Smooth muscle cell (in vitro differentiated cells): ENCODE measurements at regions not wholly inside any gene's neighbourhood (a gene's known extent, or its start where the extent isn't known, plus 50 kb on each side); places are given as distances from the start of the nearest gene placed in this dataset.
"Not testable (repeated sequence)": the region's sequence is repeated elsewhere in the genome, so short reads cannot be mapped to it uniquely, and the experiment has no call there.

Experiments used
- DNase-seq: peaks from one replicate; lab custom pipeline; 2025; ENCODE audit not compliant: unreplicated experiment; lab: John Stamatoyannopoulos, UW
- H2AFZ ChIP-seq: fragments of 200-600 bp; sonication (generic); 2 replicates; pipeline ENCODE4 v1.6.0; 2016; ENCODE audit warnings: antibody characterized with exemption, low read depth, mild to moderate bottlenecking
- H3F3A ChIP-seq: fragments of 200-600 bp; sonication (generic); 2 replicates; pipeline ENCODE4 v1.6.0; 2017; ENCODE audit warnings: antibody characterized with exemption, low read depth
- H3K27ac ChIP-seq: fragments of 200-600 bp; sonication (generic); 2 replicates; pipeline ENCODE4 v1.5.1; 2016; ENCODE audit warnings: low read depth, mild to moderate bottlenecking
- H3K27me3 ChIP-seq: fragments of 200-600 bp; sonication (generic); 2 replicates; pipeline ENCODE4 v1.6.1; 2016; ENCODE audit warnings: low read depth, mild to moderate bottlenecking
- H3K36me3 ChIP-seq: fragments of 200-600 bp; sonication (generic); 2 replicates; pipeline ENCODE4 v1.5.1; 2016; ENCODE audit warnings: low read depth
- H3K4me1 ChIP-seq: fragments of 200-600 bp; sonication (generic); 2 replicates; pipeline ENCODE4 v1.5.1; 2016; ENCODE audit warnings: low read depth
- H3K4me2 ChIP-seq: fragments of 200-600 bp; sonication (generic); 2 replicates; pipeline ENCODE4 v1.6.0; 2016; ENCODE audit warnings: mild to moderate bottlenecking
- H3K4me3 ChIP-seq: fragments of 200-600 bp; sonication (generic); 2 replicates; pipeline ENCODE4 v1.5.1; 2016; ENCODE audit warnings: mild to moderate bottlenecking
- H3K79me2 ChIP-seq: fragments of 200-600 bp; sonication (generic); 2 replicates; pipeline ENCODE4 v1.6.0; 2016; ENCODE audit warnings: low read depth, mild to moderate bottlenecking
- H3K9ac ChIP-seq: fragments of 200-600 bp; sonication (generic); 2 replicates; pipeline ENCODE4 v1.6.0; 2016; ENCODE audit warnings: low read depth
- H3K9me3 ChIP-seq: fragments of 200-600 bp; sonication (generic); replicated peaks from 2 replicates; pipeline ENCODE4 v1.5.1; 2016; ENCODE audit warnings: low read depth
- H4K20me1 ChIP-seq: fragments of 200-600 bp; sonication (generic); 2 replicates; pipeline ENCODE4 v1.6.0; 2016; ENCODE audit warnings: low read depth
- WGBS: methylation state at CpG from one replicate; pipeline ENCODE4 v1.1.7; 2016; ENCODE audit warnings: low lambda C conversion rate; 5-methylcytosine and 5-hydroxymethylcytosine counted together
- TF ChIP-seq, protein P1 (sequence below): fragments of 200-600 bp; sonication (generic); IDR thresholded peaks from 2 replicates; pipeline ENCODE4 v1.5.1; 2017; ENCODE audit warnings: borderline replicate concordance, mild to moderate bottlenecking, antibody characterized with exemption; ENCODE audit not compliant: insufficient read depth, poor library complexity, severe bottlenecking

DNA sequence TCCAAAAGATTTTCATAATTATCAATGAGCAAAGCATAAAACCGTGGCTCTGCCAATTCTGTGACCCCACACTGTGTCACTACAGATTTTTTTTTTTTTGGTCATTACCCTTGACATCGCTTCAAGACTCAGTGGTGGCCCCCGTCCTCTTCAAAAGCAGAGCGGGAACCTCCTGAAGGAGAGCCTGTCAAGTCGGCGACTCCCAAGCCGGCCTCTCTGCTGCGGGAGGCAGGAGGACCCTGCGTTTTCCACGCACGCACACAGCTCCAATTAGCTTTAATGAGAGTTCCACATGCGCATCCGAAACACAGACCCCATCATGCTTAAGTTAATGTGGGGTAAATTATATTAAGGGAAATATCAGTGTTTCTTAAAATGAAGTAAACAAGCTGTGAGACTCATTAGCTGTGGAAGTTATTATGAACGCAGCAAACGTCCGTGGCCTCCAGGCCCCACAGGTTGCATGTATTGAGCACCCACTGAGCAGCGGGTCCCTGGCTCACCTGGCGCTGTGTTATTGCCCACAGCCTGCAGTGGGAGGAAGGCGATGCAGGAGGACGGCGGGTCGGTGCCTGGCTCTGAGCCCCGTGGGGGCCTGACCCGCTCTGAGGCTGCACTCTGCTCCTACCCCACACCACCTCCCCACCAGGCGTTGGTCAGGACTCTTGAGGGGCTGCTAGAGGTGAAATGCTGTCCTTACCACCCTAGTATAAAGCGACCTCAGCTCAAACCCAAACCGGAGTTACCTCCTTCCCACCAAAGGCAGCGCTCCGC lies 181.0 kb upstream of the SALL3 start:
- H3K9me3 ChIP-seq: no peaks in the 10 kb centered on the region
- TF ChIP-seq, protein P1, sequence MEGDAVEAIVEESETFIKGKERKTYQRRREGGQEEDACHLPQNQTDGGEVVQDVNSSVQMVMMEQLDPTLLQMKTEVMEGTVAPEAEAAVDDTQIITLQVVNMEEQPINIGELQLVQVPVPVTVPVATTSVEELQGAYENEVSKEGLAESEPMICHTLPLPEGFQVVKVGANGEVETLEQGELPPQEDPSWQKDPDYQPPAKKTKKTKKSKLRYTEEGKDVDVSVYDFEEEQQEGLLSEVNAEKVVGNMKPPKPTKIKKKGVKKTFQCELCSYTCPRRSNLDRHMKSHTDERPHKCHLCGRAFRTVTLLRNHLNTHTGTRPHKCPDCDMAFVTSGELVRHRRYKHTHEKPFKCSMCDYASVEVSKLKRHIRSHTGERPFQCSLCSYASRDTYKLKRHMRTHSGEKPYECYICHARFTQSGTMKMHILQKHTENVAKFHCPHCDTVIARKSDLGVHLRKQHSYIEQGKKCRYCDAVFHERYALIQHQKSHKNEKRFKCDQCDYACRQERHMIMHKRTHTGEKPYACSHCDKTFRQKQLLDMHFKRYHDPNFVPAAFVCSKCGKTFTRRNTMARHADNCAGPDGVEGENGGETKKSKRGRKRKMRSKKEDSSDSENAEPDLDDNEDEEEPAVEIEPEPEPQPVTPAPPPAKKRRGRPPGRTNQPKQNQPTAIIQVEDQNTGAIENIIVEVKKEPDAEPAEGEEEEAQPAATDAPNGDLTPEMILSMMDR: no peak

DNA sequence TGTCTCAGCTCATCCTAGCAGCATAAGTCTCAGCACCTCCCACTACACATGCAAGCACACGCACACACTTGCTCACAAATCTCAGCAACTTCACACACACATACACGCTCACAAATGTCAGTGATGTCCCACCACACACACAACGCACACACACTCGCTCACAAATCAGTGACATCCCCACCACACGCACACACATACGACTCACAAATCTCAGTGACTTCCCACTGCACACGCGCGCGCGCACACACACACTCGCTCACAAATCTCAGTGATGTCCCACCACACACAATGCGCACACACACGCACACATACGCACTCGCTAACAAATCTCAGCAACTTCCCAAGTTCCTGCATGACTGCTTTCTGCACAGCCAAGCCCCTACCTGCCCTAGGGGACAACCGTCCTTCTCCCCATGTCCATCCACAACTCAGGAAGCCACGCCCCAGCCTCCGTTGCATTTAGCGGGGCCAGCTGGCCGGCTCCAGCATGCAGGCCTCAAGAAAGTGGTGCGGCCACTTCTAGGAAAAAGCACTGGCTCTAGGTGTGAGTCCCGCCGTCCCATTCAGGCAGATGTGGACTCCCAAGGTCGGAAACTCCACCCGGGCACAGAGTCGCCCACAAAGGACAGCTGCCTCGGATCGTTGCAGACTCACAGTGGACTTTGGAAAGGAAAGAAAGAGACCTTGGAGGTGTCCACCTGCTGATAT lies 180.1 kb upstream of the SALL3 start:
- TF ChIP-seq, protein P1: no peak
- Histone ChIP-seq H3K4me3 (no peak overlapping the region), H4K20me1 (no peaks in the 10 kb centered on the region), H3K36me3 (no peaks in the 10 kb centered on the region), H3K9me3 (no peaks in the 10 kb centered on the region), H3K4me2 (no peak overlapping the region), H2AFZ (no peak overlapping the region), H3K27ac (no peak overlapping the region), H3F3A (no peaks in the 10 kb centered on the region), H3K27me3 (no peaks in the 10 kb centered on the region), H3K9ac (no peak overlapping the region), H3K79me2 (no peaks in the 10 kb centered on the region), H3K4me1 (no peaks in the 10 kb centered on the region)
- DNase-seq: no peak
- 93% methylated on average over 29 of the region's 29 CpGs for WGBS

More for the DNA sequence above, 181.0 kb upstream of the SALL3 start:
- Histone ChIP-seq H3K79me2 (no peaks in the 10 kb centered on the region), H3K9ac (no peak overlapping the region), H3K27ac (no peak overlapping the region), H3K4me3 (no peak overlapping the region), H3K36me3 (no peaks in the 10 kb centered on the region), H3F3A (no peaks in the 10 kb centered on the region), H3K4me2 (no peak overlapping the region), H2AFZ (no peak overlapping the region), H3K4me1 (no peaks in the 10 kb centered on the region), H3K27me3 (no peaks in the 10 kb centered on the region), H4K20me1 (no peaks in the 10 kb centered on the region)
- 94% methylated on average over 29 of the region's 29 CpGs for WGBS
- no peak for DNase-seq

DNA sequence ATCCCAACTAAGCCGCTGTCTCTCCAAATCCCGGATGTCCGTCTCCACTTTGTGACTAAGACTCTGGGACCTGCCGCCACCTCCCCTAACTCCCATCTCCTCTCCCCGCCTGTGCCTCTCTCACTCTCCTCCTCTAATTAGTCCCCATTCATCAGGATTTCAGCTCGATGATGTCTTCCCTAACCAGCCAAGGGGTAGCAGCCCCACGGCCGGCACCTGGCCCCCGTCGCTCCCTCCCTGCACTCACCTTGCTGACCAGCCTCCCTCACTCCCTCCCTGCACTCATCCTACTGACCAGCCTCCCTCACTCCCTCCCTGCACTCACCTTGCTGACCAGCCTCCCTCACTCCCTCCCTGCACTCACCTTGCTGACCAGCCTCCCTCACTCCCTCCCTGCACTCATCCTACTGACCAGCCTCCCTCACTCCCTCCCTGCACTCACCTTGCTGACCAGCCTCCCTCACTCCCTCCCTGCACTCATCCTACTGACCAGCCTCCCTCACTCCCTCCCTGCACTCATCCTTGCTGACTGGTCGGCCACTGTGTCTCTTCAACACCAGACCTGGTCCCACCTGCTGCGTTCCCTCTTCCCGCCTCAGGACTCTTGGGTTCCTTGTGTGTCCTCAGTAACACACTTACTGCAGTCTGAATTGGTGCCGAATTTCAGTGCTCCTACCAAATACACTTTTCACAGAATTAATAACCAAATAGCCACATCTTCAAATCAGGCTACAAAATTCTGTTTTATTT lies 179.3 kb upstream of the SALL3 start:
- 86% methylated on average over 12 of the region's 14 CpGs for WGBS
- not testable (repeated sequence) for H3K36me3 ChIP-seq, H3K9ac ChIP-seq, DNase-seq, H3K27me3 ChIP-seq, H3K9me3 ChIP-seq, H3K4me2 ChIP-seq, H3K79me2 ChIP-seq, H3F3A ChIP-seq, H4K20me1 ChIP-seq, H3K4me3 ChIP-seq, H2AFZ ChIP-seq, H3K4me1 ChIP-seq, H3K27ac ChIP-seq

DNA sequence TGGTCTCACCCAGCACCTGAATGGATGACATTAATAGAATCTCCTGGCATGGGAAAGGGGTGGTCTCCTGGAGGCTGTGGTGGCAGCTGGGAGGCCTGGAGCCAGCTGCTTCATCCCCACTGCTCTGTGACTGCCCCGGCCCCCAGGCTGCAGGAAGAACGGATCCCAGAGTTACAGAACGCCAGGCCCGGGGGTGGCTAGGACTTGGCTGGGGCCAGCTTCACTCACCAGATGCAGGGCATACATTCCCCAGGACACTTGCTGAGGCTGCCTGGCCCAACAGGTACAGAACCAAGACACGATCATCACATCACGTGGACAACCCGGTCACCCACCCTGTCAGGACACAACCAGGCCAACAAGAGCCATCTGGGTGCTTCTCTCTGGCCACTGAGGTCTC lies 178.6 kb upstream of the SALL3 start:
- H3F3A ChIP-seq: no peaks in the 10 kb centered on the region
- H4K20me1 ChIP-seq: no peaks in the 10 kb centered on the region
- no peaks in the 10 kb centered on the region for H3K79me2 ChIP-seq
- H3K4me3 ChIP-seq: no peak overlapping the region
- no peaks in the 10 kb centered on the region for H3K36me3 ChIP-seq
- no peaks in the 10 kb centered on the region for H3K9me3 ChIP-seq
- no peak overlapping the region for H2AFZ ChIP-seq
- no peaks in the 10 kb centered on the region for H3K27me3 ChIP-seq
- DNase-seq: no peak
- no peak overlapping the region for H3K9ac ChIP-seq
- H3K4me1 ChIP-seq: no peaks in the 10 kb centered on the region
- WGBS: 90% methylated on average over 7 of the region's 7 CpGs
- no peak overlapping the region for H3K4me2 ChIP-seq
- TF ChIP-seq, protein P1: no peak
- H3K27ac ChIP-seq: no peak overlapping the region
